ENCODE measurements at regions not wholly inside any gene's neighbourhood (a gene's known extent, or its start where the extent isn't known, plus 50 kb on each side); places are given as distances from the start of the nearest gene placed in this dataset.

- no peaks in the 10 kb centered on the region for H3K36me3 ChIP-seq (ENCODE audit: insufficient read depth, low read length)
- no peaks in the 10 kb centered on the region for H3K4me1 ChIP-seq (ENCODE audit: insufficient read depth, low read length, poor library complexity, severe bottlenecking)
- no peaks in the 10 kb centered on the region for H4K20me1 ChIP-seq (ENCODE audit: insufficient read depth, low read length)
- ChIA-PET POLR2A (no interaction called here), CTCF (ENCODE audit: unreplicated experiment) (no interaction called here)
- H3K9me3 ChIP-seq (ENCODE audit: low read length) = no peaks in the 10 kb centered on the region
- no TSS peak for BruUV-seq (replicated peaks)
- H3K79me2 ChIP-seq (ENCODE audit: insufficient read depth, low read depth, low read length) = no peaks in the 10 kb centered on the region
- H3K9me2 ChIP-seq (ENCODE audit: insufficient read depth, low read length) = no peaks in the 10 kb centered on the region
- no peak overlapping the region for H2AFZ ChIP-seq (ENCODE audit: low read length)
- H3K4me3 ChIP-seq (ENCODE audit: low read depth, low read length, poor library complexity, severe bottlenecking) = no peak overlapping the region
- H3K4me2 ChIP-seq (ENCODE audit: low read length) = no peak overlapping the region
- no peak overlapping the region for H3K27ac ChIP-seq (ENCODE audit: low read depth, low read length, poor library complexity, severe bottlenecking)
- no peak for DNase-seq (ENCODE audit: low spot score)
- intact Hi-C loops (cut with micrococcal nuclease; ENCODE audit: unreplicated experiment) = no loop called here
- TF ChIP-seq EZH2phosphoT487 (IDR thresholded peaks at IDR 0.05; ENCODE audit: borderline replicate concordance, low read depth, low read length) = no peak
- TF ChIP-seq, protein P1, sequence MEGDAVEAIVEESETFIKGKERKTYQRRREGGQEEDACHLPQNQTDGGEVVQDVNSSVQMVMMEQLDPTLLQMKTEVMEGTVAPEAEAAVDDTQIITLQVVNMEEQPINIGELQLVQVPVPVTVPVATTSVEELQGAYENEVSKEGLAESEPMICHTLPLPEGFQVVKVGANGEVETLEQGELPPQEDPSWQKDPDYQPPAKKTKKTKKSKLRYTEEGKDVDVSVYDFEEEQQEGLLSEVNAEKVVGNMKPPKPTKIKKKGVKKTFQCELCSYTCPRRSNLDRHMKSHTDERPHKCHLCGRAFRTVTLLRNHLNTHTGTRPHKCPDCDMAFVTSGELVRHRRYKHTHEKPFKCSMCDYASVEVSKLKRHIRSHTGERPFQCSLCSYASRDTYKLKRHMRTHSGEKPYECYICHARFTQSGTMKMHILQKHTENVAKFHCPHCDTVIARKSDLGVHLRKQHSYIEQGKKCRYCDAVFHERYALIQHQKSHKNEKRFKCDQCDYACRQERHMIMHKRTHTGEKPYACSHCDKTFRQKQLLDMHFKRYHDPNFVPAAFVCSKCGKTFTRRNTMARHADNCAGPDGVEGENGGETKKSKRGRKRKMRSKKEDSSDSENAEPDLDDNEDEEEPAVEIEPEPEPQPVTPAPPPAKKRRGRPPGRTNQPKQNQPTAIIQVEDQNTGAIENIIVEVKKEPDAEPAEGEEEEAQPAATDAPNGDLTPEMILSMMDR (conservative IDR thresholded peaks at IDR 0.05; ENCODE audit: low read length) = no peak
Measured at GRCh38 chr14:101072531-101072930, 169.0 kb upstream of the RTL1 start.

GRCh38 chr14:101072945-101073597 lies 169.5 kb upstream of the RTL1 start:
- H3K4me2 ChIP-seq (ENCODE audit: low read length) = no peak overlapping the region
- intact Hi-C loops (cut with micrococcal nuclease; ENCODE audit: unreplicated experiment) = no loop called here
- H3K79me2 ChIP-seq (ENCODE audit: insufficient read depth, low read depth, low read length) = no peaks in the 10 kb centered on the region
- H3K4me1 ChIP-seq (ENCODE audit: insufficient read depth, low read length, poor library complexity, severe bottlenecking) = no peaks in the 10 kb centered on the region
- no peak overlapping the region for H3K4me3 ChIP-seq (ENCODE audit: low read depth, low read length, poor library complexity, severe bottlenecking)
- BruUV-seq (replicated peaks) = no TSS peak
- no peaks in the 10 kb centered on the region for H3K9me3 ChIP-seq (ENCODE audit: low read length)
- H2AFZ ChIP-seq (ENCODE audit: low read length) = no peak overlapping the region
- no peaks in the 10 kb centered on the region for H3K9me2 ChIP-seq (ENCODE audit: insufficient read depth, low read length)
- no peaks in the 10 kb centered on the region for H3K36me3 ChIP-seq (ENCODE audit: insufficient read depth, low read length)
- CTCF ChIA-PET (ENCODE audit: unreplicated experiment) = no interaction called here
- TF ChIP-seq EZH2phosphoT487 (IDR thresholded peaks at IDR 0.05; ENCODE audit: borderline replicate concordance, low read depth, low read length) = no peak
- TF ChIP-seq, protein P1 (conservative IDR thresholded peaks at IDR 0.05; ENCODE audit: low read length) = no peak
- no peaks in the 10 kb centered on the region for H4K20me1 ChIP-seq (ENCODE audit: insufficient read depth, low read length)
- POLR2A ChIA-PET = no interaction called here
- no peak for DNase-seq (ENCODE audit: low spot score)
- H3K27ac ChIP-seq (ENCODE audit: low read depth, low read length, poor library complexity, severe bottlenecking) = no peak overlapping the region

GRCh38 chr14:101073598-101073965 lies 170.1 kb upstream of the RTL1 start:
- H3K4me1 ChIP-seq (ENCODE audit: insufficient read depth, low read length, poor library complexity, severe bottlenecking) = no peaks in the 10 kb centered on the region
- TF ChIP-seq, protein P1 (conservative IDR thresholded peaks at IDR 0.05; ENCODE audit: low read length) = no peak
- no peak for TF ChIP-seq EZH2phosphoT487 (IDR thresholded peaks at IDR 0.05; ENCODE audit: borderline replicate concordance, low read depth, low read length)
- no peaks in the 10 kb centered on the region for H3K79me2 ChIP-seq (ENCODE audit: insufficient read depth, low read depth, low read length)
- no peak overlapping the region for H2AFZ ChIP-seq (ENCODE audit: low read length)
- no TSS peak for BruUV-seq (replicated peaks)
- no peak overlapping the region for H3K4me3 ChIP-seq (ENCODE audit: low read depth, low read length, poor library complexity, severe bottlenecking)
- no peaks in the 10 kb centered on the region for H3K36me3 ChIP-seq (ENCODE audit: insufficient read depth, low read length)
- no peak overlapping the region for H3K27ac ChIP-seq (ENCODE audit: low read depth, low read length, poor library complexity, severe bottlenecking)
- CTCF ChIA-PET (ENCODE audit: unreplicated experiment) = no interaction called here
- intact Hi-C loops (cut with micrococcal nuclease; ENCODE audit: unreplicated experiment) = no loop called here
- POLR2A ChIA-PET = no interaction called here
- DNase-seq (ENCODE audit: low spot score) = no peak
- no peaks in the 10 kb centered on the region for H3K9me2 ChIP-seq (ENCODE audit: insufficient read depth, low read length)
- no peaks in the 10 kb centered on the region for H3K9me3 ChIP-seq (ENCODE audit: low read length)
- no peaks in the 10 kb centered on the region for H4K20me1 ChIP-seq (ENCODE audit: insufficient read depth, low read length)
- H3K4me2 ChIP-seq (ENCODE audit: low read length) = no peak overlapping the region

Data from OCI-LY7 (cell line).